ENCODE measurements at regions not wholly inside any gene's neighbourhood (a gene's known extent, or its start where the extent isn't known, plus 50 kb on each side); places are given as distances from the start of the nearest gene placed in this dataset.

DNA sequence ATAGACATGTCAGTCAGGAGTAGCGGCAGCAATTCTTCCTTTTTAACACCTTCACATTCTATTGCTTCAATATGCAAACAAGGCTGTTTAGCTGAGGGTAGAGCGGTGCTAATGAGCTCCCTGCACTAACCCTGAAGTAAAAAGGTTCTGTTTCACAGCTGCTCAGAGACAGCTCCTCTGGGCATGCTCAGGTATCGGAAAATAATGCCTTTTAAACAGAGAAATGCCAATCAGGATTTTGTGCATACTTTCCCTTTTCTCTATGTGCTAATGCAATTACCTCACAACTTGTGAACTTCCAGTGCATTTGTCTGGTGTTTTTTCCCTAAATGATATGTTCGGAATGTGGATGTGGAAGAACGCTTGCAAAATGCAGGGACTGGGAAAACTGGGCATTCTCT is 307.7 kb upstream of the FZD8 start:
- no peak for TF ChIP-seq POLR2AphosphoS5 (IDR thresholded peaks at IDR 0.05)
- TF ChIP-seq, protein P1, sequence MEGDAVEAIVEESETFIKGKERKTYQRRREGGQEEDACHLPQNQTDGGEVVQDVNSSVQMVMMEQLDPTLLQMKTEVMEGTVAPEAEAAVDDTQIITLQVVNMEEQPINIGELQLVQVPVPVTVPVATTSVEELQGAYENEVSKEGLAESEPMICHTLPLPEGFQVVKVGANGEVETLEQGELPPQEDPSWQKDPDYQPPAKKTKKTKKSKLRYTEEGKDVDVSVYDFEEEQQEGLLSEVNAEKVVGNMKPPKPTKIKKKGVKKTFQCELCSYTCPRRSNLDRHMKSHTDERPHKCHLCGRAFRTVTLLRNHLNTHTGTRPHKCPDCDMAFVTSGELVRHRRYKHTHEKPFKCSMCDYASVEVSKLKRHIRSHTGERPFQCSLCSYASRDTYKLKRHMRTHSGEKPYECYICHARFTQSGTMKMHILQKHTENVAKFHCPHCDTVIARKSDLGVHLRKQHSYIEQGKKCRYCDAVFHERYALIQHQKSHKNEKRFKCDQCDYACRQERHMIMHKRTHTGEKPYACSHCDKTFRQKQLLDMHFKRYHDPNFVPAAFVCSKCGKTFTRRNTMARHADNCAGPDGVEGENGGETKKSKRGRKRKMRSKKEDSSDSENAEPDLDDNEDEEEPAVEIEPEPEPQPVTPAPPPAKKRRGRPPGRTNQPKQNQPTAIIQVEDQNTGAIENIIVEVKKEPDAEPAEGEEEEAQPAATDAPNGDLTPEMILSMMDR (IDR thresholded peaks at IDR 0.05): no peak
- TF ChIP-seq POLR2A (IDR thresholded peaks at IDR 0.05): no peak
- TF ChIP-seq EP300 (IDR thresholded peaks at IDR 0.05): no peak
